ENCODE measurements at regions not wholly inside any gene's neighbourhood (a gene's known extent, or its start where the extent isn't known, plus 50 kb on each side); places are given as distances from the start of the nearest gene placed in this dataset.

DNA sequence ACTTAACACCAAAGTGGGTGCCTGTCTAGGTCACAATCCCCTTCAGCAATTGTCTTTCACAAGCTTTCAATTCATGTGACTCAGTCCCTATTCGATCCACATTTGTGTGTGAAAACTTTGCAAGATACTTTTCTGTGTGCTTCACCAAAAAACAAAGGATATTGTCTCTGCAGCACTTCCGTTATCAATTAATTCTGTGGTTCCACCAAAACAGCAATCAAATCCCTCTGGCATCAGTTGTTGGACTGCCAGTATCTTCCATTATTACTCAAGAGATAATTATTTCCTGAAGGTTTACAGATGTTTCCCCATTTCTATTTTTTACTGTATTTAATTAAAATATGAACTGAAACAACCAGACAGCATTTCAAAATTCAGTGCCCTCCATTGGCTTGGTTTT is 481.4 kb downstream of the SUCLA2 start:
- TF ChIP-seq, protein P1, sequence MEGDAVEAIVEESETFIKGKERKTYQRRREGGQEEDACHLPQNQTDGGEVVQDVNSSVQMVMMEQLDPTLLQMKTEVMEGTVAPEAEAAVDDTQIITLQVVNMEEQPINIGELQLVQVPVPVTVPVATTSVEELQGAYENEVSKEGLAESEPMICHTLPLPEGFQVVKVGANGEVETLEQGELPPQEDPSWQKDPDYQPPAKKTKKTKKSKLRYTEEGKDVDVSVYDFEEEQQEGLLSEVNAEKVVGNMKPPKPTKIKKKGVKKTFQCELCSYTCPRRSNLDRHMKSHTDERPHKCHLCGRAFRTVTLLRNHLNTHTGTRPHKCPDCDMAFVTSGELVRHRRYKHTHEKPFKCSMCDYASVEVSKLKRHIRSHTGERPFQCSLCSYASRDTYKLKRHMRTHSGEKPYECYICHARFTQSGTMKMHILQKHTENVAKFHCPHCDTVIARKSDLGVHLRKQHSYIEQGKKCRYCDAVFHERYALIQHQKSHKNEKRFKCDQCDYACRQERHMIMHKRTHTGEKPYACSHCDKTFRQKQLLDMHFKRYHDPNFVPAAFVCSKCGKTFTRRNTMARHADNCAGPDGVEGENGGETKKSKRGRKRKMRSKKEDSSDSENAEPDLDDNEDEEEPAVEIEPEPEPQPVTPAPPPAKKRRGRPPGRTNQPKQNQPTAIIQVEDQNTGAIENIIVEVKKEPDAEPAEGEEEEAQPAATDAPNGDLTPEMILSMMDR (IDR thresholded peaks at IDR 0.05), result no peak
- TF ChIP-seq POLR2A (IDR thresholded peaks at IDR 0.05), result no peak

All from heart left ventricle (tissue), 13 donors.